ENCODE measurements at regions not wholly inside any gene's neighbourhood (a gene's known extent, or its start where the extent isn't known, plus 50 kb on each side); places are given as distances from the start of the nearest gene placed in this dataset.
"Not testable (repeated sequence)": the region's sequence is repeated elsewhere in the genome, so short reads cannot be mapped to it uniquely, and the experiment has no call there.

DNA sequence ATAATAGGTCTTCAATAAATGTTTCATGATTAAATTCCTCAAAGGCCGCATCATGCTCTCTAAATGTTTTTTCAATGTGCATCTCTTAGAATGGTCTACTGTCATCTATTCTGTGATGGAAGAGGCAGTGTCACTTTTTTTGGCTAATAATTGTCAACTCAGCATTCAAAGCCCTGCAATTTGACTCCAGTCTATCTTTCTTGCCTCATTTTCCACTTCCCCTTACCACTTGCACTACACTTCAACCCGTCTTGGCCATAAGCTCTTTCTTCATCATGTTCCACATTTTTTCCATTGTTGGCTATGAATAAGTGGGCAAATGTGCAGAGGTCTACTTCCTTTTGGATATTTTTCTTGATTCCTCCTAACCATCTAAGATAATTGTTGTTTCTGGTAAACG is 59.2 kb upstream of the POMZP3 start:
- DNase-seq; CTCF ChIA-PET; H3K9me3 Mint-ChIP-seq (ENCODE audit: low read depth); H3K4me3 Mint-ChIP-seq; H3K36me3 Mint-ChIP-seq; H3K27ac Mint-ChIP-seq; H3K27me3 Mint-ChIP-seq; H3K4me1 Mint-ChIP-seq; ATAC-seq: not testable (repeated sequence)

DNA sequence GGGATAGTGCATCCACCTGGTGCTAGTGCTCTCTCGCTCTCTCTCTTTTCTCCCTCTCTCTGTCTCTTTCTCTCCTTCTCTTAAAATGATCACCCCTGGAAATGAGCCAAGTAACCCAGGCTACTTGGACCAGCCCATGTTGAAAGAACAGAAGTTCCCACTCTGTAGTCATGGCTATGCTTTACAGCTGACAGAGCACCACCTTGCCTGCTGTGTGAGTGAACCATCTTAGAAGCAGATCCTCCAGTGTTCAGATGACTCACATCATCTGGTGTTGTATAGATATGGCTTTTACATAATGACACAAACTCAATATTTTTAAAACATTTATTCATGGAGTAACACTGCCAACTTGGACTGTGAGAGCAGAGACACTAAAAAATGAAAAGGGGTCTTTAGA is 57.7 kb upstream of the POMZP3 start:
- H3K36me3 Mint-ChIP-seq; DNase-seq; CTCF ChIA-PET; H3K4me3 Mint-ChIP-seq; H3K9me3 Mint-ChIP-seq (ENCODE audit: low read depth); H3K4me1 Mint-ChIP-seq; ATAC-seq; H3K27me3 Mint-ChIP-seq; H3K27ac Mint-ChIP-seq: not testable (repeated sequence)

DNA sequence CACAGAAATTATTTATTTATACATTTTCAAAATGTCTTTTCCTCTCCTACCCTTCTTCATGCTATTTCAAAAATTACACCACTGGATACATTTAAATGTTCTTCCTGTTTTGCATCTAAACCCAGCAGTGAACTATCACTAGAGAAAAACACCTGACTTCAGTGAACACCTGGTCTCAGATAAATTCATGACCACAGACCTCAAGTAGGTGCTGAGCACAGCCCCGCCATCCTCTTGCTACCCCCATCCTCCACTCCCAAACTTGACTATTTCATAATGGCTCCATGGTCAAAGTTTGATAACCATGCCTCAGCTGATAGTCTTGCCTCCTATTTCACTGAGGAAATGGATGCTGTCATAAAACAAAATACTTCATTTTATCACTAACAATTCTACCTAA is 56.6 kb upstream of the POMZP3 start:
- H3K27ac Mint-ChIP-seq; DNase-seq; ATAC-seq; H3K9me3 Mint-ChIP-seq (ENCODE audit: low read depth); H3K4me3 Mint-ChIP-seq; CTCF ChIA-PET; H3K4me1 Mint-ChIP-seq; H3K36me3 Mint-ChIP-seq: not testable (repeated sequence)
- peaks cover 10% of the 10 kb centered on the region for H3K27me3 Mint-ChIP-seq

DNA sequence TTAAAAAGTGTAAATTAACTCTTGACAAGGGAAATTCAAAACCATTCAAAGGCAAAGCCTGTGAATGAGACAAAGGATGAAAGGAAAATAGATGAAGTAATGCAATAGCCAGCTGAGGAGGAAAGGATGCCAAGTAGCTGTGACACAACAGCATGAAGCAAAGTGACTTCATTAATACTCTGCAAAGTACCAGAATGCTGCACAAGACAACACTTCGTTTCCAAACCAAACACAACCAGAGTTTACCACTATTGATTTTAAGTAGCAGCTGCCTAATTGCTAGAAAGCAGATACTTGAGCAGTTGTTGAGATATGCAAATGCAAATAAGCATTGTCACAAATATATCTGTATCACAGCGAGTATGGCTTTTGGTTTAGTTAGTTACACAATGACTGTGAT is 54.7 kb upstream of the POMZP3 start:
- DNase-seq; CTCF ChIA-PET; H3K9me3 Mint-ChIP-seq (ENCODE audit: low read depth); H3K27ac Mint-ChIP-seq; ATAC-seq; H3K36me3 Mint-ChIP-seq; H3K4me3 Mint-ChIP-seq; H3K4me1 Mint-ChIP-seq: not testable (repeated sequence)
- H3K27me3 Mint-ChIP-seq: peaks cover 14% of the 10 kb centered on the region

DNA sequence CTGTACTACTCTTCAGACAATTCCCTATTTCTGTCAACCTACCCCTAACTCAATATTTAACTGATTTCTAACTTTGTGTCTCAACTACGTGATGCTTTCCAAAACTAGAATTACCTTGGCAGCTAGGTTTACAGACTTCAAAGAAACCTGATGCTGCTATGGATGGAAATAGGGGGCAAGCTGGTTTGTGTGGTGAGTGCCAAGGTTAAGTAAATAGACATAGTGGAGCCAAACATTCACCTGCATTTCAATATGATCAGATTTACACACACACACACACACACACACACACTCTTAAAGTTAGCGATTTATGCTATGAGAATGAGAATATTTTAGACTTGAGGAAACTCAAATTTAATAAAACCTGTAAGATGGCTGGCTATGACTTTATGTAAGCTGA is 52.1 kb upstream of the POMZP3 start:
- CTCF ChIA-PET; H3K9me3 Mint-ChIP-seq (ENCODE audit: low read depth); H3K27ac Mint-ChIP-seq; ATAC-seq; H3K36me3 Mint-ChIP-seq; H3K4me3 Mint-ChIP-seq; H3K4me1 Mint-ChIP-seq; DNase-seq: not testable (repeated sequence)
- H3K27me3 Mint-ChIP-seq: peaks cover 16% of the 10 kb centered on the region

DNA sequence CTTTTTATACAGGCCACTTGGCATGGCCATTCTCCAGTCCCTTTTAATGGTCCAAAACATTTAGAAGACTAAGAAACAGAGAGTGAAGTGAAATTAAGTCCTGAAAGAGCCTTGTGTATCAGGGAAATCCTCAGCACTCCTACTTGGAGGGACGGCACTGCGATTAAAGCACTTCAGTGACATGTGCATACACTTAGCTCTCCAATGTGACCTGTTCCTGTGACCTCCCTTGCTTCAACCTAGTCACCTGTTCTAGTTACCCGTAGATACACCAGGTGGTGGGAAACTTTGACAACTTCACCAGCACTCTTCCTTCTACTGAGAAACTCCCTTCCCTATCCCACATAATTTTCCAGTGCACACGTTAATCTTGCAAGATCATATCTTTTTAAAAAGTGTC is 51.4 kb upstream of the POMZP3 start:
- H3K36me3 Mint-ChIP-seq; H3K4me1 Mint-ChIP-seq; ATAC-seq; H3K9me3 Mint-ChIP-seq (ENCODE audit: low read depth); H3K27ac Mint-ChIP-seq; H3K4me3 Mint-ChIP-seq; DNase-seq; CTCF ChIA-PET: not testable (repeated sequence)
- H3K27me3 Mint-ChIP-seq: peaks cover 13% of the 10 kb centered on the region

DNA sequence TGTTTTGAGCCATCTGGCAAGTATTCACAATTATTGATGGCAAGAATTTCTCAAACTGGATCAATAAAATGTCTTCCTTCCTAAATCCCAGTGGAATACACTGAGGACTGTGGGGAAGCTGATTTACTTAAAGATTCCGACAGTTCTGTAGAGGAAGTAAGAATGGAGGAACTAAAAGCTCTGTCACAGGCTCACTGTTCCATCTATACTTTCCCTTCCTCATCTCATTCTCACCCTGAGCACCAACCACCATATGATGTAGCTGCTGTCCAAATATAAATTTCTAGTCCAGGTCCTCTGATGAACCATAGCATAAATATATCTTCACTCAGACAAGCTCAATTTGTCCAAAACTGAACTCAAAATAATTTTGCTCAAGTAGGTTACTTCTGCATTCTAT is 49.8 kb upstream of the POMZP3 start:
- H3K9me3 Mint-ChIP-seq (ENCODE audit: low read depth); H3K4me1 Mint-ChIP-seq; CTCF ChIA-PET; DNase-seq; H3K27ac Mint-ChIP-seq; H3K36me3 Mint-ChIP-seq; H3K4me3 Mint-ChIP-seq; ATAC-seq: not testable (repeated sequence)
- H3K27me3 Mint-ChIP-seq: peaks cover 13% of the 10 kb centered on the region

Data from activated CD8-positive, alpha-beta memory T cell treated with anti-CD3 and anti-CD28 coated beads, Interleukin-2, amount 10 ng/mL, durations not matched to agents 7 days and 5 days (primary cell).